Muscle layer of colon (tissue), 2 donors: ENCODE measurements at regions not wholly inside any gene's neighbourhood (a gene's known extent, or its start where the extent isn't known, plus 50 kb on each side); places are given as distances from the start of the nearest gene placed in this dataset.
"Not testable (repeated sequence)": the region's sequence is repeated elsewhere in the genome, so short reads cannot be mapped to it uniquely, and the experiment has no call there.

Experiments
- H3K27ac ChIP-seq: one replicate; pipeline ENCODE4 v1.7.0; 2013; ENCODE audit warnings: low read depth, mild to moderate bottlenecking, low read length, moderate library complexity
- H3K27me3 ChIP-seq, 2 donors: one replicate each; pipeline ENCODE4 v1.7.0; 2013; ENCODE audit warnings: low read length in 2 of 2, mild to moderate bottlenecking in 2 of 2; ENCODE audit not compliant: insufficient read depth in 2 of 2, control insufficient read depth in 1 of 2
- H3K36me3 ChIP-seq: one replicate; pipeline ENCODE4 v1.7.0; 2013; ENCODE audit warnings: mild to moderate bottlenecking, low read length; ENCODE audit not compliant: insufficient read depth
- H3K4me1 ChIP-seq: one replicate; pipeline ENCODE4 v1.7.0; 2013; ENCODE audit warnings: mild to moderate bottlenecking, low read length; ENCODE audit not compliant: insufficient read depth
- H3K4me3 ChIP-seq, 2 donors: one replicate each; pipeline ENCODE4 v1.7.0; 2013; ENCODE audit warnings: low read length in 2 of 2, low read depth in 1 of 2, mild to moderate bottlenecking in 1 of 2, moderate library complexity in 1 of 2
- H3K9ac ChIP-seq: one replicate; pipeline ENCODE4 v1.7.0; 2013; ENCODE audit warnings: low read length
- H3K9me3 ChIP-seq: one replicate; pipeline ENCODE4 v1.7.0; 2013; ENCODE audit warnings: mild to moderate bottlenecking, low read length
- donor health status: abdominal sarcoma.
- donor health status: Adenocarcinoma of cecum.

DNA sequence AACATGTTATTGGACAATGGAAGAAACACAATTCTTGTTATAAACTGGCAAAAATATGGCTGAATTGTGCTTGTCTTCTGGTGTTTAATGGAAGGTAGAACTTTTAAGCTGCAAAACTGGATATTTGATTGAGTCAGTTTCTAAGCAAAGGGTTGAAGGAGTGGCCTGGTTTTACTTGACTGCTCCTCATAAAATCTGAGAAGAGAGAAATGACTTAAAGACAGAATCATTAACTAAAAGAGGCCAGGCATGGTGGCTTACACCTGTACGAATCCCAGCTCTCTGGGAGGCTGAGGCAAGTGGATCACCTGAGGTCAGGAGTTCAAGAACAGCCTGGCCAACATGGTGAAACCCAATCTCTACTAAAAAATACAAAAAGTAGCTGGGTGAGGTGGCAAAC, 770.7 kb downstream of the CDH11 start:
- H3K27me3 ChIP-seq, result no peaks in the 10 kb centered on the region
- no peaks in the 10 kb centered on the region for H3K4me1 ChIP-seq
- no peaks in the 10 kb centered on the region for H3K9me3 ChIP-seq
- no peak overlapping the region for H3K27ac ChIP-seq
- H3K9ac ChIP-seq, result no peak overlapping the region
- H3K4me3 ChIP-seq, result no peak overlapping the region
- no peaks in the 10 kb centered on the region for H3K36me3 ChIP-seq

DNA sequence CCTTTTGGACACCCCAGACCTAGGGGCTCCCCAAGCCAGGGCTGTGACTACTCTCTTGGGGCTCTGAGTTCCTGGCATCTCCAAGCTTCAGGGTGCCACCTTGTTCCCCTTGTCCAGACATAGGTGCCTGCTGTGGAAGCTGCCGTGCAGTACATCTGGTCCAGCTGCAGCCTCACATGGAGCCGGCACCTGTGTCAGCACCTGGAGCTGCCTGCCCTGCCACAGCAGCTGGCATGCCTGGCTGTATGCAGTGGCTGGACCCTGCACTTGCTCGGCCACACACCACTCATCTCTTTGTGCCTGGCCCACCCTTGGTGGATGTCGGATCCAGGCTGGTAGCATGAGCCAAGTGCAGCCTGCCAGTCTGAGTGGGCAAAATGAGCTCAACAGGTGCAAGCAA, 775.8 kb downstream of the CDH11 start:
- no peak overlapping the region for H3K9ac ChIP-seq
- no peak overlapping the region for H3K4me3 ChIP-seq
- no peaks in the 10 kb centered on the region for H3K4me1 ChIP-seq
- no peaks in the 10 kb centered on the region for H3K27me3 ChIP-seq
- H3K27ac ChIP-seq, result no peak overlapping the region
- no peaks in the 10 kb centered on the region for H3K36me3 ChIP-seq
- H3K9me3 ChIP-seq, result no peaks in the 10 kb centered on the region

DNA sequence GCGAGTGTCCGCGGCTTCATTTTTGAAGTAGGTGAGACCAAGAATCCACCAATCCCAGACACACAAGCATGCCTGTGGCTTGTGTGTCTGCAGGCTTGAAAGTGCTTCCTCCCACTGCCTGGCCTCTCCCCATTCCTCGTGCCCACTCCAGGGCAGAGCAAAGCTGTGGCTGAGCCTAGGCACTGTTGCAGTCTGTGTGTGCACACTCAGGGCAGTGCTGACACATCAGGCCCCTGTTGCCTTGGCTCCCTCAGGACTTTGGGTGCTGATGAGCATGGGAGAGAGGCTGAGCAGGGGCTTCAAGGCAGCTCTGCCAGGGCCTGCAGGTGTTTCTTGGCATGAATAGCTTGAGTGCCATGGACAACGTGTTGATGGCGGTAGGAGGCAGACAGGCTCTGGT, 776.7 kb downstream of the CDH11 start:
- Histone ChIP-seq H3K9ac (no peak overlapping the region), H3K27ac (no peak overlapping the region), H3K9me3 (no peaks in the 10 kb centered on the region), H3K36me3 (no peaks in the 10 kb centered on the region), H3K4me3 (no peak overlapping the region), H3K4me1 (no peaks in the 10 kb centered on the region), H3K27me3 (no peaks in the 10 kb centered on the region)

DNA sequence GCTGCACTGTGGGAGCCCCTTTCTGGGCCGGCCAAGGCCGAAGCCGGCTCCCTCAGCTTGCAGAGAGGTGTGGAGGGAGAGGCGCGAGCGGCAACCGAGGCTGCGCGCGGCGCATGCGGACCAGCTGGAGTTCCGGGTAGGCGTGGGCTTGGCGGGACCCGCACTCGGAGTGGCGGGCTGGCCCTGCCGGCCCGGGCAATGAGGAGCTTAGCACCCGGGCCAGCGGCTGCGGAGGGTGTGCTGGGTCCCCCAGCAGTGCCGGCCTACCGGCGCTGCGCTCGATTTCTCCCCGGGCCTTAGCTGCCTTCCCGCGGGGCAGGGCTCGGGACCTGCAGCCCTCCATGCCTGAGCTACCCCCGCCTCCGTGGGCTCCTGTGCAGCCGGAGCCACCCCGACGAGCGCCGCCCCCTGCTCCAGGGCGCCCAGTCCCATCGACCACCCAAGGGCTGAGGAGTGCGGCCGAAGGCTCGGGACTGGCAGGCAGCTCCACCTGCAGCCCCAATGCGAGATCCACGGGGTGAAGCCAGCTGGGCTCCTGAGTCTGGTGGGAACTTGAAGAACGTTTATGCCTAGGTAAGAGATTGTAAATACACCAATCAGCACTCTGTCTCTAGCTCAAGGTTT, 777.9 kb downstream of the CDH11 start:
- H3K27me3 ChIP-seq, H3K27ac ChIP-seq, H3K4me1 ChIP-seq, H3K36me3 ChIP-seq, H3K9me3 ChIP-seq, H3K9ac ChIP-seq, H3K4me3 ChIP-seq: not testable (repeated sequence)

DNA sequence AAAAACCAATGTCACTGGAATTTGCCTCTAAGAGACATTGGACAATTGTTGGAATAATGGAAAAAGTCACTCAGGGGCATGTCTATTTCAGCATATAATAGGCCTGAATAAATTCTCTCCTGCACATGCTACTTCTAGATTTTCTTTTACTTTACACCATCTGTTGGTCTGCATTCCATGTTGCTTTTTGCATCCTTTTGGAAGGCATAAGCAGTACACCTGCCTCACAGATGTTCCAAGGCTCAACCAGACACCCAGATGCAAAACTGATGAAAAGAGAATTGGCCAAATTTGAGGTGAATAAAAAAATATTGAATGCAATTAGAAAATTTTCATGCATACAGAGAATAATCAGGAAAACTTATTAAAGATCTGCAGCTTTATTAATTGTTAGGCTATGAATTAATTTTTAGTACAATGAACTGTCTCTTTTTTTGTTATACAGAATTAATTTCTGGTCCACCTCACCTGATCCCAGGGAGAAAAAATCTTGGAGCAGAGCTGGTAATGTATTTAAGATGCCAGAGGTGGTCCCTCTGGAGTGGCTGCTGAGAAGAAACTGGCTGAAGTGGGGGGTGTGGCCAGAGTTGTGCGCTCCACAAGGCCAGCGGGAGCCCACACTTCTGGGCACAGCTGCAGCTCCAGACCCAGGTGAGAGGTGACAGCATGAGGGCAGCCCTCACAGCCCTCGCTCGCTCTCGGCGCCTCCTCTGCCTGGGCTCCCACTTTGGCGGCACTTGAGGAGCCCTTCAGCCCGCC, 778.6 kb downstream of the CDH11 start:
- no peaks in the 10 kb centered on the region for H3K9me3 ChIP-seq
- H3K27me3 ChIP-seq, result no peaks in the 10 kb centered on the region
- no peaks in the 10 kb centered on the region for H3K4me1 ChIP-seq
- H3K27ac ChIP-seq, result no peak overlapping the region
- no peak overlapping the region for H3K4me3 ChIP-seq
- no peaks in the 10 kb centered on the region for H3K36me3 ChIP-seq
- no peak overlapping the region for H3K9ac ChIP-seq

DNA sequence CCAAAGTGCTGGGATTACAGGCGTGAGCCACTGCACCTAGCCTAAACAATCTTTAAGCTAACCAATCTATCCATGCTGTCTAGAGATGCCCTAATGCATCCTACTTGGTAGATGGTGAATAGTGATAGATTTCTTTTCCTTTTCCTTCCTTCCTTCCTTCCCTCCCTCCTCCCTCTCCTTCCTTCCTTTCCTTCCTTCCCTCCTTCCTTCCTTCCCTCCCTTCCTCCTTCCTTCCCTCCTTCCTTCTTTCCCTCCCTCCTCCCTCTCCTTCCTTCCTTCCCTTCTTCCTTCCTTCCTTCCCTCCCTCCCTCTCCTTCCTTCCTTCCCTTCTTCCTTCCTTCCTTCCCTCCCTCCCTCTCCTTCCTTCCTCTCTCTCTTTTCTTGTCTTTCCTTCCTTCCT, 780.5 kb downstream of the CDH11 start:
- not testable (repeated sequence) for H3K36me3 ChIP-seq, H3K4me3 ChIP-seq, H3K27ac ChIP-seq

DNA sequence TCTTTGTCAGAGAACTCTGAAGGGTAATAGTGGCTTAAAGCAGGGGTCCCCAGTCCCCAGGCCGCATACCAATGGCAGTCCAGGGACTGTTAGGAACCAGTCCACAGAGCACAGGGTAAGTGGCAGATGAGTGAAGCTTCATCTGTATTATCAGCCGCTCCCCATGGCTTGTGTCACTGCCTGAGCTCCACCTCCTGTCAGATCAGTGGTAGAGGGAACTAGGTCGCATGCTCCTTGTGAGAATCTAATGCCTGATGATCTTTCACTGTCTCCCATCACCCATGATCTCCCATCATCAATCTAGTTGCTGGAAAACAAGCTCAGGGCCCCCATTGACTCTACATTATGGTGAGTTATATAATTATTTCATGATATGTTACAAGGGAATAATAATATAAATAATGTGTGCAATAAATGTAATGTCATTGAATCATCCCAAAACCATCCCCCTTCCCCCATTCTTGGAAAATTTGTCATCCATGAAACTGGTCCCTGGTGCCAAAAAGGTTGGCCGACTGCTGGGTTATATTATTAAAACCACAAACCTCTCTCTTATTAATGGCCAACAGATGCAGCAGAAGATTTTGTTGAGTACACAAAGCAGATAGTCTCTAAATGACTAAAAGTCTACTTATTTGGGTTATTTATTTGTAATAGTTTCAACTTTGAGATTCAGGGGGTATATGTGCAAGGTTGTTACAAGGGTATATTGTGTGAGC, 782.7 kb downstream of the CDH11 start:
- H3K4me3 ChIP-seq, result no peak overlapping the region
- H3K36me3 ChIP-seq, result no peaks in the 10 kb centered on the region
- H3K9me3 ChIP-seq, result no peaks in the 10 kb centered on the region
- H3K27me3 ChIP-seq, result no peaks in the 10 kb centered on the region
- no peak overlapping the region for H3K27ac ChIP-seq
- no peaks in the 10 kb centered on the region for H3K4me1 ChIP-seq
- no peak overlapping the region for H3K9ac ChIP-seq

More for the DNA sequence above, 780.5 kb downstream of the CDH11 start:
- not testable (repeated sequence) for H3K4me1 ChIP-seq, H3K9me3 ChIP-seq, H3K27me3 ChIP-seq, H3K9ac ChIP-seq

DNA sequence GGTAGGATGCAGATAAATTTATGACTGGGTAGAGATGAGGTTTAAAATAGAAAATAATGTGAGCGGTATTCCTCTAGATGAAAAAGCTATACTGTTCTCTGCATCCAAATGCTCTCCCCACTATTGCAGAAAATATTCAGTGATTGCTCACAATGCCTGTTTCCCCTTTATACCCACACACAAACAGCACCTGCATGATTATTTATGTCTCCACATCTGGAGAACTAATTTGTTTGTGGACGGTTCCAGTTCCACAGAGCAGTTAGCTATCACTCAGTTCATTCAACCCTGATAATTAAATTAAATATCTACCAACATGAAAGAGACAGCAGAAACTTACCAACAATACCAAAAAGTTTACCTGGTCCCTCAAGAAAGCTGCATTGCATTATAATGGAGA, 800.0 kb downstream of the CDH11 start:
- H3K36me3 ChIP-seq, result no peaks in the 10 kb centered on the region
- H3K27ac ChIP-seq, result no peak overlapping the region
- H3K4me3 ChIP-seq, result no peak overlapping the region
- H3K27me3 ChIP-seq, result no peaks in the 10 kb centered on the region
- no peak overlapping the region for H3K9ac ChIP-seq
- no peaks in the 10 kb centered on the region for H3K9me3 ChIP-seq
- no peaks in the 10 kb centered on the region for H3K4me1 ChIP-seq

DNA sequence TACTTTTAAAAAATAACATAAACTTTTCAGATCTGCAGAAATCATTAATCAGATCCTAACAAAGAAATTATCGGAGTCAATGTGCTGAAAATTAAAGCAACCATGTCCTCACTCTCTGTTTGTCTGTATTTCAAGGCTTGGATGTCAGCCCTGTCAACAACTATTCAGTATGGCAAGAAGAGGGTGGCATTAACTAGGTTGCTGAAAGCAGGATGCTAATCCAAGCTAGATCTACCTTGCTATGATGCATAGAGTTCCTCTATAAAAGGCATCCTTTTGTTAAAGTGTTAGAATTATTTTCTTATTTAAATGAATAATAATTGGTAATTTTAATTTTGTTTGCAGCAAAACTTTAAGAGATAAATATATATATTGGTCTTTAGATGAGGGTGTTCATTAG, 800.8 kb downstream of the CDH11 start:
- Histone ChIP-seq H3K27me3 (no peaks in the 10 kb centered on the region), H3K9ac (no peak overlapping the region), H3K27ac (no peak overlapping the region), H3K36me3 (no peaks in the 10 kb centered on the region), H3K4me3 (no peak overlapping the region), H3K9me3 (no peaks in the 10 kb centered on the region), H3K4me1 (no peaks in the 10 kb centered on the region)

DNA sequence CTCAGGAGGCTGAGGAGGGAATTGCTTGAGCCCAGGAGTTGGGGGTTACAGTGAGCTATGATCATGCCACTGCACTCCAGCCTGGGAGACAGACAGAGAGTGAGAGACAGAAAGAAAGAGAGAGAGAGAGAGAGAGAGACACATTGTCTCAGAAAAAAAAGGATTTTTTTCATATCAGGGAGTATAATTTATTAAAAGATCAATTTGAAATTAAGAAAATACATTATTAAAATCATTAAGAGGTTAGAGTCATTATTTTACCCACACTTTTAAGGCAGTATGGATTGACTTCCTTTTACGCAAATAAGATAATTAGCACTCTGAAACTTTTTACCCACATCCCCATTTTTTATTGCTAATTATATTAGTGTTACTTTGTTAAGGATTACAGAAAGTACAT, 804.3 kb downstream of the CDH11 start:
- H3K27ac ChIP-seq, result no peak overlapping the region
- no peak overlapping the region for H3K4me3 ChIP-seq
- no peaks in the 10 kb centered on the region for H3K36me3 ChIP-seq
- H3K9me3 ChIP-seq, result no peaks in the 10 kb centered on the region
- H3K9ac ChIP-seq, result no peak overlapping the region
- no peaks in the 10 kb centered on the region for H3K27me3 ChIP-seq
- no peaks in the 10 kb centered on the region for H3K4me1 ChIP-seq

DNA sequence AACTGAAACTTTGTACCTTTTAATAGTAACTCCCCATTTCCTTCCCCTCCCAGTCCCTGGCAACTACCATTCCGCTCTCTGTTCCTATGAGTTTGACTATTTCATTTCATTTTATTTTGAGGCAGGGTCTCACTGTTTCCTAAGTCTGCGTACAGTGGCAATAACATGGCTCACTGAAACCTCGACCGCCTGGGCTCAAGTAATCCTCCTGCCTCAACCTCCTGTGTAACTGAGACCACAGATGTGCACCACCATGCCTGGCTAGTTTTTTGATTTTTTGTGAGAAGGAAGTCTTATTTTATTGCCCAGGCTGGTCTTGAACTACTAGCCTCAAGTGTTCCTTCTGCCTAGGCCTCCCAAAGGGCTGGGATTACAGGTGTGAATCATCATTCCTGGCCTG, 808.1 kb downstream of the CDH11 start:
- Histone ChIP-seq H3K9ac (no peak overlapping the region), H3K27me3 (no peaks in the 10 kb centered on the region), H3K4me3 (no peak overlapping the region), H3K9me3 (no peaks in the 10 kb centered on the region), H3K36me3 (no peaks in the 10 kb centered on the region), H3K4me1 (no peaks in the 10 kb centered on the region), H3K27ac (no peak overlapping the region)
